ENCODE measurements at regions not wholly inside any gene's neighbourhood (a gene's known extent, or its start where the extent isn't known, plus 50 kb on each side); places are given as distances from the start of the nearest gene placed in this dataset.
"Not testable (repeated sequence)": the region's sequence is repeated elsewhere in the genome, so short reads cannot be mapped to it uniquely, and the experiment has no call there.

GRCh38 chr7:81394029-81394428 lies 375.8 kb downstream of the HGF start:
- no peak for DNase-seq
- Histone ChIP-seq H3K4me3 (ENCODE audit: control insufficient read depth in 1 of 7, extremely low read depth in 1 of 7, insufficient read depth in 4 of 7, low read depth in 2 of 7, low read length in 6 of 7) (no peak overlapping the region), H3K27me3 (replicated peaks in 2 of 5; ENCODE audit: control insufficient read depth in 4 of 5, insufficient read depth in 5 of 5, low read length in 4 of 5) (no peaks in the 10 kb centered on the region), H3K9me3 (ENCODE audit: control extremely low read depth in 1 of 5, control insufficient read depth in 4 of 5, insufficient read depth in 2 of 5, low read depth in 1 of 5, low read length in 4 of 5) (no peaks in the 10 kb centered on the region), H3K27ac (ENCODE audit: insufficient read depth in 1 of 2, low read depth in 1 of 2, low read length in 2 of 2, poor library complexity in 1 of 2, severe bottlenecking in 2 of 2) (no peak overlapping the region), H3K36me3 (ENCODE audit: control insufficient read depth in 4 of 4, insufficient read depth in 4 of 4, low read length in 3 of 4) (no peaks in the 10 kb centered on the region), H3K4me1 (ENCODE audit: control extremely low read depth in 1 of 4, control insufficient read depth in 4 of 4, insufficient read depth in 4 of 4, low read length in 3 of 4) (peaks cover 0 to 6% (median 3%) of the 10 kb centered on the region in 4 experiments)
- WGBS (ENCODE audit: insufficient coverage): no CpG with 5 or more reads among the region's 2 CpGs
- CTCF ChIA-PET: no interaction called here
- POLR2A ChIA-PET: no interaction called here

- WGBS (ENCODE audit: insufficient coverage): no CpG with 5 or more reads among the region's 2 CpGs
- peaks cover 0 to 6% (median 3%) of the 10 kb centered on the region in 4 experiments for H3K4me1 ChIP-seq (ENCODE audit: control extremely low read depth in 1 of 4, control insufficient read depth in 4 of 4, insufficient read depth in 4 of 4, low read length in 3 of 4)
- no peaks in the 10 kb centered on the region for H3K9me3 ChIP-seq (ENCODE audit: control extremely low read depth in 1 of 5, control insufficient read depth in 4 of 5, insufficient read depth in 2 of 5, low read depth in 1 of 5, low read length in 4 of 5)
- DNase-seq: no peak
- POLR2A ChIA-PET: no interaction called here
- CTCF ChIA-PET: no interaction called here
- H3K36me3 ChIP-seq (ENCODE audit: control insufficient read depth in 4 of 4, insufficient read depth in 4 of 4, low read length in 3 of 4): no peaks in the 10 kb centered on the region
- H3K27me3 ChIP-seq (replicated peaks in 2 of 5; ENCODE audit: control insufficient read depth in 4 of 5, insufficient read depth in 5 of 5, low read length in 4 of 5): no peaks in the 10 kb centered on the region
- no peak overlapping the region for H3K27ac ChIP-seq (ENCODE audit: insufficient read depth in 1 of 2, low read depth in 1 of 2, low read length in 2 of 2, poor library complexity in 1 of 2, severe bottlenecking in 2 of 2)
- H3K4me3 ChIP-seq (ENCODE audit: control insufficient read depth in 1 of 7, extremely low read depth in 1 of 7, insufficient read depth in 4 of 7, low read depth in 2 of 7, low read length in 6 of 7): no peak overlapping the region
Observed at GRCh38 chr7:81393018-81393417, 376.8 kb downstream of the HGF start.

GRCh38 chr7:81385370-81385769 lies 384.5 kb downstream of the HGF start:
- Histone ChIP-seq H3K36me3 (ENCODE audit: control insufficient read depth in 4 of 4, insufficient read depth in 4 of 4, low read length in 3 of 4) (no peaks in the 10 kb centered on the region), H3K9me3 (ENCODE audit: control extremely low read depth in 1 of 5, control insufficient read depth in 4 of 5, insufficient read depth in 2 of 5, low read depth in 1 of 5, low read length in 4 of 5) (no peaks in the 10 kb centered on the region), H3K27me3 (replicated peaks in 2 of 5; ENCODE audit: control insufficient read depth in 4 of 5, insufficient read depth in 5 of 5, low read length in 4 of 5) (no peaks in the 10 kb centered on the region), H3K4me1 (ENCODE audit: control extremely low read depth in 1 of 4, control insufficient read depth in 4 of 4, insufficient read depth in 4 of 4, low read length in 3 of 4) (no peaks in the 10 kb centered on the region), H3K27ac (ENCODE audit: insufficient read depth in 1 of 2, low read depth in 1 of 2, low read length in 2 of 2, poor library complexity in 1 of 2, severe bottlenecking in 2 of 2) (no peak overlapping the region), H3K4me3 (ENCODE audit: control insufficient read depth in 1 of 7, extremely low read depth in 1 of 7, insufficient read depth in 4 of 7, low read depth in 2 of 7, low read length in 6 of 7) (no peak overlapping the region)
- ChIA-PET POLR2A (no interaction called here), CTCF (no interaction called here)
- no peak for DNase-seq
- no CpG with 5 or more reads among the region's 1 CpG for WGBS (ENCODE audit: insufficient coverage)

- H3K27me3 ChIP-seq (replicated peaks in 2 of 5; ENCODE audit: control insufficient read depth in 4 of 5, insufficient read depth in 5 of 5, low read length in 4 of 5): no peaks in the 10 kb centered on the region
- no peaks in the 10 kb centered on the region for H3K36me3 ChIP-seq (ENCODE audit: control insufficient read depth in 4 of 4, insufficient read depth in 4 of 4, low read length in 3 of 4)
- no peak overlapping the region for H3K4me3 ChIP-seq (ENCODE audit: control insufficient read depth in 1 of 7, extremely low read depth in 1 of 7, insufficient read depth in 4 of 7, low read depth in 2 of 7, low read length in 6 of 7)
- ChIA-PET CTCF (no interaction called here), POLR2A (no interaction called here)
- 100% methylated on average over 2 of the region's 2 CpGs for WGBS (ENCODE audit: insufficient coverage)
- no peaks in the 10 kb centered on the region for H3K9me3 ChIP-seq (ENCODE audit: control extremely low read depth in 1 of 5, control insufficient read depth in 4 of 5, insufficient read depth in 2 of 5, low read depth in 1 of 5, low read length in 4 of 5)
- H3K27ac ChIP-seq (ENCODE audit: insufficient read depth in 1 of 2, low read depth in 1 of 2, low read length in 2 of 2, poor library complexity in 1 of 2, severe bottlenecking in 2 of 2): no peak overlapping the region
- no peak for DNase-seq
- H3K4me1 ChIP-seq (ENCODE audit: control extremely low read depth in 1 of 4, control insufficient read depth in 4 of 4, insufficient read depth in 4 of 4, low read length in 3 of 4): no peaks in the 10 kb centered on the region
Observed at GRCh38 chr7:81383846-81384245, 386.0 kb downstream of the HGF start.

- DNase-seq; H3K27ac ChIP-seq (ENCODE audit: insufficient read depth in 1 of 2, low read depth in 1 of 2, low read length in 2 of 2, poor library complexity in 1 of 2, severe bottlenecking in 2 of 2); H3K4me3 ChIP-seq (ENCODE audit: control insufficient read depth in 1 of 7, extremely low read depth in 1 of 7, insufficient read depth in 4 of 7, low read depth in 2 of 7, low read length in 6 of 7); POLR2A ChIA-PET; H3K9me3 ChIP-seq (ENCODE audit: control extremely low read depth in 1 of 5, control insufficient read depth in 4 of 5, insufficient read depth in 2 of 5, low read depth in 1 of 5, low read length in 4 of 5); CTCF ChIA-PET; H3K36me3 ChIP-seq (ENCODE audit: control insufficient read depth in 4 of 4, insufficient read depth in 4 of 4, low read length in 3 of 4); H3K27me3 ChIP-seq (replicated peaks in 2 of 5; ENCODE audit: control insufficient read depth in 4 of 5, insufficient read depth in 5 of 5, low read length in 4 of 5); H3K4me1 ChIP-seq (ENCODE audit: control extremely low read depth in 1 of 4, control insufficient read depth in 4 of 4, insufficient read depth in 4 of 4, low read length in 3 of 4): not testable (repeated sequence)
Observed at GRCh38 chr7:81374641-81375040, 395.2 kb downstream of the HGF start.

- no peak overlapping the region for H3K27ac ChIP-seq (ENCODE audit: insufficient read depth in 1 of 2, low read depth in 1 of 2, low read length in 2 of 2, poor library complexity in 1 of 2, severe bottlenecking in 2 of 2)
- no peak overlapping the region for H3K4me3 ChIP-seq (ENCODE audit: control insufficient read depth in 1 of 7, extremely low read depth in 1 of 7, insufficient read depth in 4 of 7, low read depth in 2 of 7, low read length in 6 of 7)
- H3K27me3 ChIP-seq (replicated peaks in 2 of 5; ENCODE audit: control insufficient read depth in 4 of 5, insufficient read depth in 5 of 5, low read length in 4 of 5): no peaks in the 10 kb centered on the region
- WGBS (ENCODE audit: insufficient coverage): no CpG with 5 or more reads among the region's 1 CpG
- no peaks in the 10 kb centered on the region for H3K9me3 ChIP-seq (ENCODE audit: control extremely low read depth in 1 of 5, control insufficient read depth in 4 of 5, insufficient read depth in 2 of 5, low read depth in 1 of 5, low read length in 4 of 5)
- H3K36me3 ChIP-seq (ENCODE audit: control insufficient read depth in 4 of 4, insufficient read depth in 4 of 4, low read length in 3 of 4): no peaks in the 10 kb centered on the region
- ChIA-PET CTCF (no interaction called here), POLR2A (no interaction called here)
- peaks cover 0 to 7% (median 2%) of the 10 kb centered on the region in 4 experiments for H3K4me1 ChIP-seq (ENCODE audit: control extremely low read depth in 1 of 4, control insufficient read depth in 4 of 4, insufficient read depth in 4 of 4, low read length in 3 of 4)
- no peak for DNase-seq
Observed at GRCh38 chr7:81370822-81371221, 399.0 kb downstream of the HGF start.

- Histone ChIP-seq H3K36me3 (ENCODE audit: control insufficient read depth in 4 of 4, insufficient read depth in 4 of 4, low read length in 3 of 4) (no peaks in the 10 kb centered on the region), H3K4me3 (ENCODE audit: control insufficient read depth in 1 of 7, extremely low read depth in 1 of 7, insufficient read depth in 4 of 7, low read depth in 2 of 7, low read length in 6 of 7) (no peak overlapping the region), H3K27ac (ENCODE audit: insufficient read depth in 1 of 2, low read depth in 1 of 2, low read length in 2 of 2, poor library complexity in 1 of 2, severe bottlenecking in 2 of 2) (no peak overlapping the region), H3K27me3 (replicated peaks in 2 of 5; ENCODE audit: control insufficient read depth in 4 of 5, insufficient read depth in 5 of 5, low read length in 4 of 5) (no peaks in the 10 kb centered on the region), H3K9me3 (ENCODE audit: control extremely low read depth in 1 of 5, control insufficient read depth in 4 of 5, insufficient read depth in 2 of 5, low read depth in 1 of 5, low read length in 4 of 5) (no peaks in the 10 kb centered on the region), H3K4me1 (ENCODE audit: control extremely low read depth in 1 of 4, control insufficient read depth in 4 of 4, insufficient read depth in 4 of 4, low read length in 3 of 4) (peaks cover 0 to 7% (median 2%) of the 10 kb centered on the region in 4 experiments)
- peak in 2 of 3 donors; percentile 43 to 54 for DNase-seq
- WGBS (ENCODE audit: insufficient coverage): 42% methylated on average over 3 of the region's 3 CpGs
- POLR2A ChIA-PET: interaction anchor here (0.5 kb wide), 1 partner anchor 501 kb away, joined by 3 read pairs; no protein-coding TSS in a partner anchor
- CTCF ChIA-PET: interaction anchor here (0.9 kb wide), 1 partner anchor 103 kb away, joined by 3 read pairs; no protein-coding TSS in a partner anchor
Observed at GRCh38 chr7:81367326-81367931, 402.4 kb downstream of the HGF start.
